HG03460 (cell line): ENCODE measurements at regions not wholly inside any gene's neighbourhood (a gene's known extent, or its start where the extent isn't known, plus 50 kb on each side); places are given as distances from the start of the nearest gene placed in this dataset.

ENCODE experiments used
- ATAC-seq: cut with Tn5 transposase; IDR thresholded peaks from one replicate; pipeline ENCODE4 v1.9.1; 2021; ENCODE audit not compliant: unreplicated experiment

DNA sequence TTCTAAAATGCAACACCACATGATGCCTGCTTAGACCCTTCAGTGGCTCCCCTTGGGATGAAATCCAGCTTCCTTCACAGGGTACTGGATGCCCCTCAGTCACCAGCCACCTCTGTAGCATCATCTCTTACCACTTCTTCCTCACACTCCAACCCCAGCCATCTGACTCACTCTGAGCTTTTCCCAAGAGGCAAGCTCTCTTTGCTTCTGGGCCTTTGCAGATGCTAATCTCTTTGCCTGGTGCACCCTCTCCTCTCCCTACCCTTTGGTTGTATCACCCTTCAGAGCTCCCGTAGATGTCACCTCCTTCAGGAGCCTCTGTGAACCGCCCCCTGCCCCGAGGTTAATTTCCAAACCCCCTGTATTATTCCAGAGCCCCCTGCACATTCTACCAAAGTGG, 164.8 kb upstream of the ZC3H12A start:
- ATAC-seq = no peak

DNA sequence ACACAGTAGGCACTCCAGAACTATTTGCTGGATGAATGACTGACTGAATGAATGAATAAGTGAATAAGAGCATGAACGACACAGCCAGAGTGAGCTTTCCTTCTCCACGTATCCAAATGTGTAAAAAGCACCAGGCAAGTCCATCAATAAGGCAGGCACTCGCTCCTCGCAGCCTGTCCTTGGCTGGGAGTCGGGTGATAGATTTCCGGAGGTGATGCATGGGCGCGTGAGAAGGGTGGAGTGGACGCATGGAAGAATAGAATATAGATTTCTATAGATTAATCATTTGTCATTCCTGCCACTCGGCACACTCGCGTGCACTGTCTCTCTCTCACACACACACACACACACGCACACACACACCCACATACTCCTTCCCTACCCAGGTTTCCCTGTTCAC, 164.3 kb upstream of the ZC3H12A start:
- ATAC-seq = no peak

DNA sequence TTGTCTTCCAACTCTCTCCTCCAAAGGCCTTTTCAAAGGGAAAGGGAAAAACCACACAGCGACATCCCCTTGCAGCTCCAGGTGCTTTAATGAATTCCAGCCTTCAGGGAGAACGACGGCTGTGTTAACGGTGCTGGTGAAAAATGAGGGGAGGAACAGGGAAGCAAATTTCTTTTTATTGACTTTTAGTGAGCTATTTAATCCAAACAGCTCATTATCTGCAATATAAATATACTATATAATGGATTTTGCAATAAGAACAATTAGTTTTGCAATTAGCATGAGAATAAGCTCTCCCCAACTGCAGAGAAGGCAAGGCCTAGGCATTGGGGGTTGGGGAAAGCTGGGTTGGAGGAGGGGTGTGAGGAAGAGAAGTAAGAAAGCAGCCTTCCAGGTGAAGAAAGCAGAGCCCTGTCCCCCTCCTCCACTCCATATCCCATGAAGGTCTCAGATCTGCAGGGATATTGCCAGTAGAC, 159.0 kb upstream of the ZC3H12A start:
- no peak for ATAC-seq

DNA sequence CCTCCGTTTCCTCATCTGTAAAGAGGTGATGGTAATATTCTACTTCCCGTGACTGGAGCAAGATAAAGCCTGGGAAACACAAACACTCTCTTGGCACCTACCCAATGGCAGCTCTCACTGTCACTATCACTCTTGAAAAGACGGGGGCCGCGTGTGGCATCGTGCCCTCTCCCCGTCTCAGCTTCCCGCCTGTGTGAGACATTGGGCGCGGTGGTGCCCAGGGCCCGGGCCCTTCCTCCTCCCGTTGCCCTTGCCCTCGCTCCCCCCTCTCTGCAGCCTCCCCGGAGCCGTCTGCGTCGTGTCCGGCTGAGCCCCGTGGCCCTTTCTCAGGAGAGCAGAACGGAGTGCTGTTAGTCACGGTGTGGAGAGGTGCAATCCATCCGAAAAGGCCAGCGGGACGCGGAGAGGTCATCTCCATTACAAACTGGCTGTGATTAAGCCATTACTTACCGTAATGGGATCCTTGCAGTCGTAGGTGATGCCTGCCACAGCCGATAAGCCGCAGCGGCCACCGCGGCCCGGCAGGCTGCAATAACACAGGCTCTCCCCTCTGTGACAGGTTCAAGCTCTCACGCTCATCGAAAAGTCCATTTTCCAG, 156.4 kb upstream of the ZC3H12A start:
- ATAC-seq = no peak

DNA sequence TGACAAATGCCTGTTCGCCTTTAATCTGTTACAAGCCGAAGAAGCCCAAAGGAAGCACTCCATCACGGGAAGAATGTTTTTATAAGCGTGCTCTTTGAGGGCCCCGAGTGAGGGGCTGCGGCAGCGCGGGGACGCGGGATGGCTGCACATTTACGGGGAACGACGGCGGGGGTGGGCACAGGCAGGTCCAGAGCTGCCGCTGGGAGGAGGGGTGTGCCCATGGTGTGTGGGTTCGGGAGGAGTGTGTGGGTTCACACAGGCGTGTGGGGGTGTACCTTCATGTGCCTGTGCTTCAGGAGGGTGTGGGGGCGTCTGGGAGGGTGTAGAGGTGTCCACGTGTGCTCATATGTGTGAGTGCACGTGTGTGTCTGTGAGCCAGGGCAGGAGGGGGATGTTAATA, 155.9 kb upstream of the ZC3H12A start:
- no peak for ATAC-seq

DNA sequence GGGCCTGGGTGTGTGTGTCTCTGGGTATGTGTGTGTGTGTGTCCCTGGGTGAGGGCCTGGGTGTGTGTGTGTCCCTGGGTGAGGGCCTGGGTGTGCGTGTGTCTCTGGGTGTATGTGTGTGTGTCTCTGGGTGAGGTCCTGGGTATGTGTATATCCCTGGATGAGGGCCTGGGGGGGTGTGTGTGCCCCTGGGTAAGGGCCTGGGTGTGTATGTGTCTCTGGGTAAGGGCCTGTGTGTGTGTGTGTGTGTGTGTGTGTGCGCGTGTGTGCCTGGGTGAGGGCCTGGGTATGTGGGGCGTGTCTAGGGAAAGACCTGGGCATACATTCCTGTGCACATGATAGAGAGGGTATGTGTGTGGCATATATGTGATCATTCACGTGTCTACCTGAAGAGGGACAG, 155.1 kb upstream of the ZC3H12A start:
- ATAC-seq = no peak

DNA sequence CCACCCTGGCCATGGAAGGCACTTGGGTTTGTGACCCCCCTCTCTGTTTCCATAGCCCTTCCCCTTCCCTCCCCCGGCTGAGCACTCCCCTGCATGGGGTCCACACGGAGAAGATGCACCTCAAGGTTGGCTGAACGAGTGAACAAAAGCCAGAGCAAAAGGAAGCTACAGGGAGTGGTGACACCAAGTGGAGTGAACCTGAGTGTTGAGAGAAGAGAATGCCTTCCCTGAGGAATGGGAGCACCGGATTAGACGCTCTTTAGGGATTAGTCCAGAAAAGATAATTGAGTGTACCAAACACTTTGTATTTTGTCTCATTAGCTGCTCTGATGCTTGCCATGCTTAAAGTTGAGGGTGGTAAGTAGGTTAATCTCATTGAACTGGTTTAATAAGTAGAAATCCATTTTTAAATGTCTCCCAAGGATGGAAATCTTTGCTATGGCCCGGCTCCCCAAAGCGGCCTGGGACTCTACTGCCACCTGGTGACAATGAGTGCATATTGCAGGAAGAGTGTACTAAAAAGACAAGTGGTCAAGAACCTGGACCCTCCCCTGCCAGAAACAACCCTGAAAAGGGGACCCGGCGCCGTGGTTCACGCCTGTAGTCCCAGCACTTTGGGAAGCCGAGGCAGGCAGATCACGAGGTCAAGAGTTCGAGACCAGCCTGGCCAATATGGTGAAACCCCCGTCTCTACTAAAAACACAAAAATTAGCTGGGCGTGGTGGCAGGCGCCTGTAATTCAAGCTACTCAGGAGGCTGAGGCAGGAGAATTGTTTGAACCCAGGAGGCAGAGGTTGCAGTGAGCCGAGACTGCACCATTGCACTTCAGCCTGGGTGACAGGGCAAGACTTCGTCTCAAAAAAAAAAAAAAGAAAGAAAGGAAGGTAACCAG, 150.6 kb upstream of the ZC3H12A start:
- ATAC-seq = no peak

DNA sequence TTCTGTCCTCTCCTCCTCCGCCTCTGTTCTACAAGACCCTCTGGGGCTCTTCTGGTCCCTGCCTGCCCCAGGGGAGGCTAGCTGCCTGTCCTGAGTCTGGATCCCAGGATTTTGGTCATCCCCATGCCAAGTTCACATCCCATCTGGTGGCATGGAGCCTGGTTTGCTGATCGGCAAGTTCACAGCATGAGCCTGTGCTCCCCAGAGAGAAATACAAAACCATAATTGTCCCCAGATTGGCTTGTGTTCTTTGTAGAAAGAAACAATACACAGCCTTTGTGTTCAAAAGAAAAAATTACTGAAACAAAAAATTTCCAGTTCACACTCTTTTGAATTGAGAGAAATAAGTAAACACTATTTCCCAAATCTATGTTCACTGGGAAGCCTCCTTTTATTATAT, 149.4 kb upstream of the ZC3H12A start:
- ATAC-seq = no peak

DNA sequence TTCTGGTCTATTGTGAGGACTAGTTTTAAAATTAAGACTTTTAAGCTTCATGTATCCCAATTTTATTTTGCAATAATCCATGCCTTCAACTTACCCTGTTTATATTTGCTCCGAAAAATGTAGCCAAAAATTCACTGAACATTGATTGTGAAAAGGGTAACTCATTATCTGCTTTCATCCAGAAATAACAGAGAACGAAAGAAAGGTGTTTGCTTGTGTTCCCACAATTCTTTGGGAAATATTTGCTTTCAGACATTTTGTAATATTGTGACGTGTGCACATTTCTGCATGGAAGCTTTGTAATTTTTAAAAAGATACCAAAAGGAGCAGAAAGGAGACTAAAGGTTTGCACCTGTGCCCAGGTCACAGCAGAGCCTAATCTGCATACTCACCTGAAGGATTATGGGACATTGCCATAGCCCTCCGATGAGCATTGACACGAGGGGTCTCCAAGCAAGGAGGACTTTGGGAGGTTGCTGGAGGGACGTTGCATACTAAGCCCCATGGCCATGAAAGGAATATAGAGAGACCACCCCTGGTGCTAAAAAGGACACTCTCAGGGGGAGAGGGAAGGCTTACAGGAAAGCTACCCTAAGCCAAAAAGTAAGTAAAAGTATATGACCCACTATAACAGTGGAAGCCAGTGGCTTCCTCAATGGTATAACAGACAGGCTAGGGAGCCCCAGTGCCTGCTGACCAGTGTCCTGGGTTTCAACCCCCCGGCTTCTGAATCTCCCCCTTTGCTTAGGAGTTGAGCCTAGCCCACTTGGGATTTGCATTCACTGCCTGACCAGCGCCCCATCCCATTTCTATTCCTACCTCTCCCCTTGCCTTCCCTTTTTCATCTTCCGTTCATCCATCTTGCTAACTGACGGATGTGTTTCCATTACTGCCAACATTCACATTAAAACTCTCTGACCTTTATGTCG, 148.6 kb upstream of the ZC3H12A start:
- no peak for ATAC-seq

DNA sequence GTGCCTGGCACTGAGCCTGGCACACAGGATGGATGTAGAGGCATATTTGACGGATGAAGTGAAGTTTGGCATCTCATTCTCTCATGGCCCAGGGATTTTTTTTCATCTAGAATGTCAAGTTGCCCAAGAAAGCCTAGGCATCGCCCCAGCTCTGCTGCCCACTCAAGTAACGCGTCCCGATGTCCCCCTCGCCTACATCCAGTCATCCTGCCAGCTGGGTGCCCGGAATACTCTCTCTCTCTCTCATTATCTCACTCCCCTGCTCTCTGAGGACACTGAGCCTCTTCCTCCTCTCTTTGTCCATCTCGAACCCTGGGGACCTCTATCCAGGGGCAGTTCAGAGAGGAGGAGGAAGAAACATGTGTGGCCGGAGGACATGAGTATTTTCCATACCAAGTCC, 142.3 kb upstream of the ZC3H12A start:
- no peak for ATAC-seq

DNA sequence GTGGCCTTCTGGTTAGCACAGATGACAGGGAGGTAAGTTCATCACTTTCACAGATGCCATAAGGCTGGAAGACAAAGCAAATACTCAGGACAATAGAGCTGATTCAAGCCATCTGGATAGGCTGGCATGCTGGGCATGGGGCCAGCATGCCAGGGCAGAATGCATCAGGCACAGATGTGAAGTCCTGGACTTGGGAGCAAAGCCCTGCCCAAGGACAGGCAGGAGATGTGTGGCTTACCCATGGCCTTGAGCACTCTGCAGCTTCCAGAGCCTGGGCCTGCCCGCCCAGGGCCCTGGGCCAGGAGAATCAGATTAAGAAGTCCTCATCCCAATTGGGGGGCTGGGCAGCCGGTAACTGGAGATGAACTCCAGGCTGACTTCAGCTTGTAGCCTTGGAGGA, 135.7 kb upstream of the ZC3H12A start:
- ATAC-seq = no peak

DNA sequence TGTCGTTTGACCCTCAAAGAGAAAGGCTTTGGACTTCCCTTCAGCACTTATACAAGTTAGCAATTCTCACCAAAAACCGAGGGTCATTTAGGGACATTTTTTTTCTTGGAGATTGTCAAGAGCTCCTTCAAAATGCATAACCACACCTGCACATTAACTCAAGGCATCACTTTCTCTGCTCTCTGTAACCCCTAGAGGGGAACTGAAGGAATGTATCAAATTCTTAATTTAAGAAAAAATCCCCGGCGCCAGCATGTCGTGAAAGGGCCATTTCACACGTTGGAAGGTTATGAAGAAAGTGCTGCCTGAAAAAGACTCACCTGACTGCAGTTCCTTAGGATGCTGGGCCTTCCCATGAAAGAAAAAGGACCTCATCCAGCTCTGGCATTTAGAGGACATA, 131.6 kb upstream of the ZC3H12A start:
- ATAC-seq = no peak

DNA sequence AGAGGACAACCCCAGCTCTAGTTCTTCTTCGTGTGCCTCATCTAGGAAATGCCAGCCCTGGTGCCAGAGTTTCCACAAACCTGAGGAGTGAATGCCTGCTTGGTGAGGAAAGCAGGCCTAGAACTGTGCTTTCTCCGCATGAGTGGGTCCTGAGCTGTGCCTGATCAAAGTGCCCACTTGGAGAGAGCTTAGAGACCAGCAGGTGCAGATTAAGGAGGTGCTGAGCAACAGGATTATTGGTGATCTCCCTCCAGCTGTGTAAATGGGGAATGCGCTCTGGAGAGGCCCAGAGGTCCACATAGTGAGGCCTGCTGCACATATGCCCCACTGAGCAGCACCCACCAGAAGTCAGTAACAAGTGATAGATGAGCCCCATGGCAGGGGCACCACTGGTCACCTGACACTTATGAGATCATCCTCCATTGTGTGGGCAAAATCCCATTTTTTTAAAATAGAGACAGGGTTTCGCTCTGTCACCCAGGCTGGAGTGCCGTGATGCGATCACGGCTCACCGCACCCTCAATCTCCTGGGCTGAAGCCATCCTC, 127.2 kb upstream of the ZC3H12A start:
- ATAC-seq = no peak

DNA sequence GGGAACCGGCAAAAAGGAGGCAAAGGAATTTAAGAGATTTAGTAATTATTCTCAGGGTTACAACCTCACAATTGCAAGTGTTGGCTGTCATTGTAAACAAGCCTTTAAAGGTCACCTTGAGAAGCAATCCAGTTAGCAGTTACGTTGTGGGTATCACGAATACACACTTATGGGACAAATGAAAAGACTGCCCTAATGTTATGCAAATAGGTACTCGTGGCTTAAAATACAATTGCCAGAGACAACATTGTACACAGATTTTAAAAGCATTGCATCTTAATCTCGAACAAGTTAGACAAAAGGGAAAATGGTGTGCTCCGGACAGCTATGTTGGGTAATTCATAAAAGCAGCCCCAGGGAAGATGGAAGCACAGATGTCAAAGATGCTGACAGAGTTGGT, 120.5 kb upstream of the ZC3H12A start:
- no peak for ATAC-seq

DNA sequence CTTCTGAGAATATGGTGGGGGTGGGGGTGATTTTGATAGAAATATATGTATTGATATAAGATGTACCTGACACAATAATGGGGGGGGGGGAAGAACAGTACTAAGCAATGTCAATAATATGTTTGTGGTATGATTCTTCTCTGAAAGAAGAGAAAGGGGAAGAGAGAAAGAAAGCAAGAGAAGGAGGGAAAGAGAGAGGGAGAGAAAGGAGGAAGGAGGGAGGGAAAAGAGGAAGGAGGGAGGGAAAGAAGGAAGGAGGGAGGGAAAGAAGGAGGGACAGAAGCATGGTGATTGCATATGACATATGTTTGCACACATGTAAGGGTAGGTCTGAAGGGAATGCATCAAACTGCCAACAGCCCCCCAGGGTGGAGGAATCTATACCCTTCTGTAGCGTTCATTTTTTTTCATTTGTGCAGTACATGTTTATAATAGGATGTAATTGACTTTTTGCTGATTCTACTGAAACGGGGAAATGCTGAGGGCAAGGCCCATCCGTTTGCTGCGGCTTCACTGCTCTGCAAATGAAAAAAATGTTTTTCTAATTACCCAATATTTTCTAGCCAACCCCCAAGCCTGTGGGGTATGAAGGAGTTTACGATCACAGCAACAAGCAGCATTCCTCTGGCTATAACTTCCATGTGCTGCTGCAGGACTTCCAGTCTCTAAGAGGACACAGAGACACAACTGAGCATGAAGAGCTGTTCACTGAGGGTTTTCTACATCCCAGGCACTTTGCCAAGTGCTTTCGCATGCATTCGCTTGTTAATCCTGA, 119.3 kb upstream of the ZC3H12A start:
- ATAC-seq = no peak

DNA sequence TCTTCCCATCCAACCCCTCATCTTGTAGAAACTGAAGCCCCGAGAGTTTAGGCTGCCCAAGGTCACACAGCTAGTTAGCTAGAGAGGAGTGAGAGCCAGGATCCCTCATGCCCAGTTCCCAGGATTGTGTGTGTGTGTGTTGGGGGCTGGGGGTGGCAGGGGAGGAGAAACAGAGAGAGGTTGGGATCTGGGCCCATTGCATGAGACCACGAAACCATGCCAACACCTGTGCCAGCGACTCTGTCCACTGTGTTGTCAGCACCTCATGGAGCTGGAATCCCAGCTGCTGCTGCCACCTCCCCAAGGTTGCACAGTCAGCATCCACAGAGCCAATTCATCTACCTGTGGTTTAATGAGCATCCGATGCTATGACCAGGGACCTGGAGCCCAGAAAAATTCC, 115.4 kb upstream of the ZC3H12A start:
- no peak for ATAC-seq

DNA sequence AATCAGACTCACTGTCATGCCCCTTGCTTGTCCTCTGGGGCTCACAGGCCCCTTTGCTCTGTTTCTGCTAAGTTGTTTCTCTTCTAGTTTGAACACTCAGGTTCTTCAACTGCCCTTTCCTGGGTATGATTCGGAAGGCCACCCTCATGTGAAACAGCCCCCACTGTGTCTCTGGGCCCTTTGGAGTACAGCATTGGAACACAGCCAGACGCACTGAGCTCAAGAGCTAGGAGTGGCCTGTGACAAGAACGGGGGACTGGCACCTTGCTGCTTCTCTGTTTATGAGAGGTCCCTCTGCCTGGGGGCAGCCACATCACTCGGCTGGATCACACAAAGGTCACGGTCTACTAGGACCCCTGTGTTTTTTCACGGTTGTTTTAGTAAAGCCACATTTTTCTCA, 114.4 kb upstream of the ZC3H12A start:
- no peak for ATAC-seq

DNA sequence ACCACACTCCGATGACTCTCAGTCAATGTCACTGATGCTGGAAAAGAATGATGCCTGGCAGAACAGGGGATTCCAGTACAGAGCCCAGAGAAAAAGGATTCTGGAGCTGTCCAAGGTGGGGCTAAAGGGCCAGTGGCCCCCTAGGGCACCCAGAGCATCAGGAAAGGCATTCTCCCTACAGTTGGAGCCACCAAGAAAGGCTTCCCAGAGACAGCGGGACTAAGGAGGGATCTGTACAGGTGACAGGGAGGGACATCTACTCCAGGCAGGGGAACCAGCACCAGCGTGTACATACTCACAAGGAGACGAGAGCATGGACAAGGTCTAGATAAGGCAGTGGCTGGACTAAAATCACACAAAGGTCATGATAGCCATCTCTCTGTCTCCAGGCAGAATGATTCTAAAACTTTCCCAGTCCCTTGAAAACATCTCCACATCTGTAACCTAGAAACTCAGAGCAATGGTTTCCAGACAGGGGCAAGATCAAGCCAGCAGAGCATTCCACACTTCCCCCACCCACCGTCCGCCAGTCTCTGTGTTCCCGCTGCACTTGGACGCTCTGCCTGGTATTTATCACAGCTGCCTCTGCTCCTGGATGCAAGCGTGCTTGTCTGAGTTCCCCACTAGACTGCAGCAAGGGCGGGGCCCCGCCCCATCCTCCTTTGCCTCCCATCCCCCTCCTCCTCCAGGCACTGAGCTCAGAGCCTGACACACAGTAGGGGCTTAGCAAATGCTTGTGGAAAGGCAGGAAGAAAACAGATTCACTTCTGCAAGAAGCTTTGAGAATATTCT, 111.6 kb upstream of the ZC3H12A start:
- ATAC-seq = no peak

DNA sequence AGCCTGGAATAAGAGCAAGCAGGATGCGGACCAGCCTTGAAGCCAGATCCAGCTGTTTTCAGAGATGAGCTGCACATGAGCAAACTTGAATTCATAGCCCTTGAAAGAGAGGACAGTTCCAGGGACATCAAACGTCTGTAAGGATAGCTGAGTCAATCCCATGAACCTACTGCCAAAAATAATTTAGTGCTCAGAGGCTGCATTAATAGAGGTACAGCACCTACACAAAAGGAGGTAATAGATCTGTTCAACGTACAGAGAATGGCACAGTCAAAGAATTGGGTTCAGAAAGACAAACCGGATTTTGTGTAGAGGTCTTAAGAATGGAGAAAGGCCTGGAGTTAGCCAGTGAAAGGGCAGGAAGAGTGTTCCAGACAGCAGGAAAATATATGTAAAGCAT, 110.8 kb upstream of the ZC3H12A start:
- no peak for ATAC-seq
